GM21737 (cell line): ENCODE measurements at regions not wholly inside any gene's neighbourhood (a gene's known extent, or its start where the extent isn't known, plus 50 kb on each side); places are given as distances from the start of the nearest gene placed in this dataset.
"Not testable (repeated sequence)": the region's sequence is repeated elsewhere in the genome, so short reads cannot be mapped to it uniquely, and the experiment has no call there.

Source experiments
- ATAC-seq: cut with Tn5 transposase; IDR thresholded peaks from one replicate; pipeline ENCODE4 v1.9.1; 2021; ENCODE audit warnings: mild to moderate bottlenecking, moderate library complexity; ENCODE audit not compliant: unreplicated experiment

GRCh38 chr4:74543983-74544382, 99.0 kb downstream of the AREG start:
- no peak for ATAC-seq

GRCh38 chr4:74544655-74545361, 99.9 kb downstream of the AREG start:
- ATAC-seq = no peak

GRCh38 chr4:74545448-74545847, 100.5 kb downstream of the AREG start:
- no peak for ATAC-seq

DNA sequence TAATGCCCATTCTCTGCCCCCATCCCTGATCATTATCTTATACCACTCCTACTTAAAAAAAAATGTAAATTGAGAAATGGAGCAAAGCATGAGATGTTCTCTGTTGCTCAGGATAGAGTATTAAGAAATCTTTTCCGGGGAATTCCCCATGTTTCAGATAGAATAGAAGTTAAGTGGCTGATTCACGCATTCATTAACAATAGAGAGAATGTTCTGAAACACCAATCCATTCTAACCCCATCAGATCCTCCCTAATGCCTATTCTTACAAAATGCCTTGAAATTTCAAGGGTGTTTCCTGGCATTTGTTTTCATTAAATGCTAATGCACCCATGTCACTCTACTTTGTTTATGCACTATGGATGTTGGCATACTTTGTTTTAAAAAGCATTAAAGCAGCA, 101.1 kb downstream of the AREG start:
- no peak for ATAC-seq

- no peak for ATAC-seq
Observed at GRCh38 chr4:74547042-74547441, 102.1 kb downstream of the AREG start.

- no peak for ATAC-seq
Observed at GRCh38 chr4:74548561-74548960, 103.6 kb downstream of the AREG start.

GRCh38 chr4:74549936-74550335, 105.0 kb downstream of the AREG start:
- no peak for ATAC-seq

DNA sequence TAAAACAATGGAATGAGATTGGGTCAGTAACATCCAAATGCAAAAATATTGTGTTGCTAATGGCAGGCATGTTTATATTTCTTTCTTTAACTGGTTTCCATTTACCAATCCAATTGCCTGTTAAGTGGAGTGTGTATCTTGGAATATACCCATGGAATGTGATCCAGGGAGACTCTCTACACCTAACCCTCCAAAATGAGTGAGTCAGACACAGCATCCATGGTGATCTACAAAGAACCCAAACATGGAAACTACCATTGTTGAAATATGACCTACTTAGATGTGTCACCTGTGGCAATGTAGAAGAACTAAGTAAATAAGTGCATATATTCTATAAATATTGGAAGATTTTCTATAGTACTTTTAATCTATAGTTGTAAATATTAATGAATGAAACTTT, 110.3 kb downstream of the AREG start:
- no peak for ATAC-seq

GRCh38 chr4:74555843-74556242, 110.9 kb downstream of the AREG start:
- no peak for ATAC-seq

- ATAC-seq = no peak
Observed at GRCh38 chr4:74559853-74560252, 114.9 kb downstream of the AREG start.

DNA sequence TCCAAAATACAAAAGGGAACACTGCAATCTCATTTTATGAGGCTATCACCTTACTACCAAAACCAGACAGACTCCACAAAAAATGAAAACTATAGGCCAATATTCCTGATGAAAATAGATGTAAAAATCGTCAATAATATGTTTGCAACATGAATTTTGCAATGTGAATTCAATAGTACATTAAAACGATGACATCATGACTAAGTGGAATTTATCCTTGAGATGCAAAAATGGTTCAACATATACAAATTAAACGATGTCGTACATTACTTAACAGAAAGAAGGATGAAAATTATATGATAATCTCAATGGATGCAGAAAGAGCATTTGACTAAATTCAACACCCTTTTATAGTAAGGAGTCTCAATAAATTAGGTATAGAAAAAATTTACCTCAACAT, 123.0 kb downstream of the AREG start:
- no peak for ATAC-seq

GRCh38 chr4:74570095-74570494, 125.2 kb downstream of the AREG start:
- ATAC-seq = no peak

DNA sequence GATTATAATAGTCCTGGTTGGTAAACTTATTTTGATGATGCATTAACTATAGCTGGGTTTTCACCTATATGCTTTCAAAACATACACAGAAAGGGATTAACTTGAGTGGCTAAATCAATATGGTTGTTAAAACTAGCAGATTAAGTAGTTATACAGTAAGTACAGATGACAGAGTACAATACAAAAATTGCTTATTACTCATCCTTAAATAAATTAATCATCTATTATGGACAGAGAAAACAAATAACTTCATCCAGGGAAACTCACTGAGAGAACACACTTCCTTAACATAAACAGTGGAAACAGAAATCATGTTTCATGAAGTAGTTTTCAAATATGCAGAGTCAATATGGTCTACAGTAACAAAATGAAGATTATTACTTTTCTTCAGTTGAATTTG, 133.4 kb downstream of the AREG start:
- ATAC-seq = no peak

DNA sequence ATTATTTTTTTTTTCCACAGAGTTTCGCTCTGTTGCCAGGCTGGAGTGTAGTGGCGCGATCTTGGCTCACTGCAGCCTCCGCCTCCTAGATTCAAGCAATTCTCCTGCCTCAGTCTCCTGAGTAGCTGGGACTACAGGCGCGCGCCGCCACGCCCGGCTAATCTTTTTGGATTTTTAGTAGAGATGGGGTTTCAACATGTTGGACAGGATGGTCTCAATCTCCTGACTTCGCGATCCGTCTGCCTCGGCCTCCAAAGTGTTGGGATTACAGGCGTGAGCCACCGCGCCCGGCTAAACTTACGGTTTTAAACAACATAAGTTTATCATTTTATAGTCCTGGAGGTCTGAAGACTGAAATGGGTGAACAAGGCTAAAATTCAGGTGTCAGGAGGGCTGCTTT, 133.9 kb downstream of the AREG start:
- not testable (repeated sequence) for ATAC-seq

DNA sequence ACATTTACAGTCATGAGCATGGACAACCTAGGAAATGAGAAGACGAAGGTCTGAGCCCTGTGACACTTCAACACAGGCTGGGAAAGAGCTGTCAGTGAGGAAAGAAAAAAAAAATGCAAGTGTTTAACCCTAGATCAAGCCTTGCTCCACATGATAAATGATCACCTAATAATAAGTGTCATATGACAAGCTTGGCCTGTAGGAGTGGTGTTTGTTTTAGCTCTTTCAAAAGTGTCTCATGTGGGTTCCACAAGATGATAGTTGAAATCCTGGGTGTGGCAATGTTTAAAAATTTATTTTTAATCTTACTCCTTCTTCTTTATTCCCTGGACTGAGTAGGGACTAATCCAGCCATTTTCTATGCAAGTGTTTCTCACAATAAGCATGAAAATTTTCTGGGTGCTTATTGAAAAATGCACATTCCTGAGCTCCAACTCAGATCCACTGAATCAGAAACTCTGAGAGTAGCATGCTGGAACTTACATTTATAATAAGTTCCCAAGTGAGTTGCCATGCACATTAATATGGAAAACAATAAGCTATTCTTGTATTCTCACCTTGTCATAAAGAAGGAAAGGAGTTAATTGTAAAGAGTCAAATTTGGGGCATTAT, 138.3 kb downstream of the AREG start:
- ATAC-seq = no peak

GRCh38 chr4:74583757-74584156, 138.8 kb downstream of the AREG start:
- ATAC-seq = no peak

DNA sequence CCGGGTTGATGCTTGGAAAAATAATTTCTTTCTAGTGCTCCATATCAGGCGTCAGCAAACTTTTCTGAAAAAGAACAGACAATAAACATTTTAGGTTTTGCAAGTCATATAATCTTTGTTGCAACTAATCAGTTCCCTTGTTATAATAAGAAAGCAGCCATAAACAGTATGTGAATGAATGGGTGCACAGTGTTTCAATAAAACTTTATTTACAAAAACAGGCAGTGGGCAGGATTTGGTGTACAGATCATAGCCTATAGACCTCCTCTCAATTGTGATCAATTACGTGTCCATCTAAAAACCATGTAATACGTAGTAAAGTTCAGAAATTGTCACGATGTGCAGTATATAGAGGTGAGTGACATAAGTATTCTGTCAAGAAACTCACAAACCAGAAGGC, 143.4 kb downstream of the AREG start:
- ATAC-seq = no peak

DNA sequence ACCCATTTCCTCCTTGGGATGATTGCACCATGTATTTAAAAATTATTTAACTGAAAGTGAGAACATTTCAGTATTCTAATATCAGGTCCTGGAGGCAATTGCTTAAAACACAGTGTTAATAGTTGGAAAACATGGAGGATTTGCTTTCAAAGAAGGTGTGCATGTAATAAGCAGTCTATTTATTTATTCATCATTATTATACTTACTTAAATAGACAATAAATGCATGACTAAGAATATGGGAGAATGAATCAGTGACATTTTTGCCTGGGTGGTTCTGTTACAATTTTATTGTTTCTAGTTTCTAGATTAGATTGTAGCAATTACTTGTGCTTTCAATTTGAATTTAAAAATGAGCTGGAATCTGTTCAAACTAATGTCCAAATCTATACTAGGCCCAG, 145.5 kb downstream of the AREG start:
- no peak for ATAC-seq

GRCh38 chr4:74598611-74599325, 153.8 kb downstream of the AREG start:
- no peak for ATAC-seq

DNA sequence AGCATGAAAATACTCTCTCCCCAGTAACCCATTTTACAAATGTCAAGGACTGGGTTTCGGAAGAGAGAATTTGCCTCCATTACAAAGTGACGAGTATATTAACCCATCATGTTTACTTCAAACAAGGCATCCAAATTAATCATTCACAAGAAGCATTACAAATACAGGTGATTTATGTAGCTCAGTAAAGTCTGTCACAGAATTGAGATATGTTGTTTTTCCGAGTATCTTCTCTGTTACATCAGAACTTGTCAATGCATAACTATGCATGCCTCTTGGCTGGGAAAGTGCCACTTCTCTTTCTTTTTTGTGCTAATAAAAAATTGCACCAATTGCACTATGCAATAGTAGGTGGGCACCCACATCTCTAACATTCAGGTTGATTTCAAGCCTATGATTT, 158.2 kb downstream of the AREG start:
- ATAC-seq = no peak

DNA sequence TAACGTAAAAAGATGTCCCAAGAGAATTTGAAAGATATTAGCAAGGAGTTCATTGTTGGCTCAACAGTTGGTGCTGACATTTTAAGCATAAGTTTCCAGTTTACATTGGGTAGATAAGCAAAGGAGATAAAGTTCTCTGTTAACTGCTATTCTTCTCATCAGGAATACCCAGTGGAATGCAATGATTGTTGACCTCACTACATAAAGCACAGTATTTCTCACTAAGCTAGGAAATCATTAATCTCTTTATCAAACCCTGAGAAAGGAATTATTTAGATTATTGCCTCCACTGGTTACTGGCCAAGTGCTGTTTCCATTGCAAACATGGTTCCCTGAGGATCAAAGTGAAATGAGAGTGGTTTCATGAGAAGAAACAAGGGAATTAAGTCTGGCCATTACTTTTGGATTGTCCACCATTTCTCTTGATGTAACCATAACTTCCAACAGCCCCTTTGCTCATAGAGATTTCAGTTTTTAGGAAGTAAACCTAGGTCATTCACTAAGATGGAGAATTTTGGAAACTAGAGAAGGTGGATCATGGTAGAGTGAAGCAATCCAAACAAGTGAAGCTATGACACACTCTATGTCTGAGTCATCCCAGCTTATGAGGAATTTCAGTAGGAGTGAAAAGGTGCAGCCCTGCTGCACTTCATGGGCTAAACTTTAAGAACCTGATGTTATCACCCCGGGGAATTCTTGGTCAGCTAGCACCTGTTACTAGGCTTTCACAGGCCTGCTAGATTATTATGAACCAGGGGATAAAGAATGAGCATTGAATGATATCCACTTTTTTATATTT, 163.4 kb downstream of the AREG start:
- ATAC-seq = no peak
